Epidermal melanocyte (primary cell): ENCODE measurements at regions not wholly inside any gene's neighbourhood (a gene's known extent, or its start where the extent isn't known, plus 50 kb on each side); places are given as distances from the start of the nearest gene placed in this dataset.

Experiments
- DNase-seq: peaks from one replicate; pipeline ENCODE4 v3.0.0; 2011; ENCODE audit warnings: low spot score; ENCODE audit not compliant: insufficient read length

- DNase-seq = no peak
Measured at GRCh38 chr10:78386509-78386908, 352.8 kb downstream of the RPS24 start.

- DNase-seq = no peak
Measured at GRCh38 chr10:78388331-78389050, 354.8 kb downstream of the RPS24 start.

GRCh38 chr10:78389419-78389818 is 355.8 kb downstream of the RPS24 start:
- no peak for DNase-seq

- DNase-seq = no peak
Measured at GRCh38 chr10:78390051-78390450, 356.4 kb downstream of the RPS24 start.

GRCh38 chr10:78390817-78391216 is 357.2 kb downstream of the RPS24 start:
- DNase-seq = no peak

- DNase-seq = no peak
Measured at GRCh38 chr10:78391585-78391984, 357.9 kb downstream of the RPS24 start.

GRCh38 chr10:78392197-78392596 is 358.5 kb downstream of the RPS24 start:
- DNase-seq = no peak

- DNase-seq = no peak
Measured at GRCh38 chr10:78393094-78393493, 359.4 kb downstream of the RPS24 start.

GRCh38 chr10:78394047-78394446 is 360.4 kb downstream of the RPS24 start:
- no peak for DNase-seq

GRCh38 chr10:78395162-78395561 is 361.5 kb downstream of the RPS24 start:
- no peak for DNase-seq

GRCh38 chr10:78396754-78397153 is 363.1 kb downstream of the RPS24 start:
- no peak for DNase-seq

- no peak for DNase-seq
Measured at GRCh38 chr10:78397786-78398185, 364.1 kb downstream of the RPS24 start.

GRCh38 chr10:78398382-78398781 is 364.7 kb downstream of the RPS24 start:
- no peak for DNase-seq

- DNase-seq = no peak
Measured at GRCh38 chr10:78401624-78402367, 368.1 kb downstream of the RPS24 start.

GRCh38 chr10:78402591-78402990 is 368.9 kb downstream of the RPS24 start:
- no peak for DNase-seq

- no peak for DNase-seq
Measured at GRCh38 chr10:78403781-78404180, 370.1 kb downstream of the RPS24 start.

- DNase-seq = no peak
Measured at GRCh38 chr10:78404296-78404695, 370.6 kb downstream of the RPS24 start.

- no peak for DNase-seq
Measured at GRCh38 chr10:78405231-78405630, 371.6 kb downstream of the RPS24 start.

GRCh38 chr10:78405736-78406135 is 372.1 kb downstream of the RPS24 start:
- no peak for DNase-seq

GRCh38 chr10:78406648-78407008 is 373.0 kb downstream of the RPS24 start:
- DNase-seq = no peak

GRCh38 chr10:78407009-78407711 is 373.5 kb downstream of the RPS24 start:
- no peak for DNase-seq

GRCh38 chr10:78407966-78408365 is 374.3 kb downstream of the RPS24 start:
- no peak for DNase-seq
